ENCODE measurements at regions not wholly inside any gene's neighbourhood (a gene's known extent, or its start where the extent isn't known, plus 50 kb on each side); places are given as distances from the start of the nearest gene placed in this dataset.

GRCh38 chr1:96009831-96010434 lies 711.7 kb upstream of the PTBP2 start:
- H3K36me3 ChIP-seq (ENCODE audit: control insufficient read depth in 2 of 4, insufficient read depth in 4 of 4, low read length in 3 of 4), result peaks cover 0 to 3% (median 0%) of the 10 kb centered on the region in 4 experiments; a peak in 1 of 8 replicates
- WGBS, 2 experiments (ENCODE audit: extremely low coverage in 1 of 2, insufficient coverage in 1 of 2, insufficient read length in 1 of 2, insufficient replicate concordance in 2 of 2, low coverage in 1 of 2, low lambda C conversion rate in 2 of 2, missing lambda C conversion rate in 1 of 2), result 84% methylated on average over 3 of the region's 3 CpGs; no CpG with 5 or more reads in 1 of the 2 experiments
- H2BK15ac ChIP-seq (ENCODE audit: low read length), result no peak overlapping the region
- no peak overlapping the region for H2BK12ac ChIP-seq (ENCODE audit: low read depth, low read length)
- no peak overlapping the region for H3K56ac ChIP-seq (replicated peaks; ENCODE audit: insufficient read length, low read depth, low read length)
- H3K23me2 ChIP-seq (ENCODE audit: low read depth, low read length), result no peaks in the 10 kb centered on the region
- H3K27ac ChIP-seq (ENCODE audit: low read depth, low read length), result no peak overlapping the region
- no peaks in the 10 kb centered on the region for H3K79me2 ChIP-seq (ENCODE audit: control insufficient read depth in 1 of 2, insufficient read depth in 2 of 2, low read length in 2 of 2)
- H4K5ac ChIP-seq (ENCODE audit: insufficient read length, low read depth, low read length), result no peak overlapping the region
- H3K27me3 ChIP-seq (replicated peaks in 1 of 4; ENCODE audit: control insufficient read depth in 3 of 4, extremely low read depth in 1 of 4, insufficient read depth in 3 of 4, low read length in 3 of 4), result peaks cover 0 to 1% (median 0%) of the 10 kb centered on the region in 4 experiments; a peak in 1 of 7 replicates
- no peaks in the 10 kb centered on the region for H4K20me1 ChIP-seq (replicated peaks in 1 of 2; ENCODE audit: control insufficient read depth in 1 of 2, insufficient read depth in 2 of 2, low read length in 2 of 2)
- no peak overlapping the region for H3K4me3 ChIP-seq (ENCODE audit: extremely low read depth in 1 of 4, insufficient read depth in 2 of 4, low read depth in 3 of 4, low read length in 4 of 4)
- TF ChIP-seq RAD21 (IDR thresholded peaks at IDR 0.05 in 1 of 2, conservative IDR thresholded peaks at IDR 0.05 in 1 of 2; ENCODE audit: low read depth in 2 of 2, low read length in 2 of 2), result no peak
- TF ChIP-seq SRF (IDR thresholded peaks at IDR 0.05; ENCODE audit: low read depth, low read length), result no peak
- TF ChIP-seq POLR2AphosphoS5 (IDR thresholded peaks at IDR 0.05; ENCODE audit: low read depth, low read length), result no peak
- no peak for TF ChIP-seq NRF1 (IDR thresholded peaks at IDR 0.05; ENCODE audit: low read depth, low read length)
- H2BK120ac ChIP-seq (replicated peaks; ENCODE audit: low read depth, low read length), result no peak overlapping the region
- no peak overlapping the region for H3K4me2 ChIP-seq (ENCODE audit: insufficient read depth in 1 of 2, low read depth in 2 of 2, low read length in 2 of 2)
- DNase-seq (ENCODE audit: low read depth in 1 of 2, low spot score in 2 of 2) (no peak), FAIRE-seq (no peak)
- no peaks in the 10 kb centered on the region for H3K4me1 ChIP-seq (replicated peaks in 1 of 4; ENCODE audit: control insufficient read depth in 3 of 4, insufficient read depth in 4 of 4, low read length in 3 of 4)
- no peak overlapping the region for H2AFZ ChIP-seq (ENCODE audit: low read length)
- no peak overlapping the region for H3K14ac ChIP-seq (ENCODE audit: insufficient read length)
- no peak overlapping the region for H3K23ac ChIP-seq (ENCODE audit: insufficient read length)
- no peak overlapping the region for H3K18ac ChIP-seq (ENCODE audit: extremely low read depth, low read length)
- H3K9ac ChIP-seq (replicated peaks in 1 of 4; ENCODE audit: extremely low read depth in 1 of 4, low read depth in 3 of 4, low read length in 3 of 4), result no peak overlapping the region
- no peak overlapping the region for H2AK5ac ChIP-seq (ENCODE audit: low read depth, low read length)
- CTCF ChIA-PET (ENCODE audit: partially characterized antibody), result interaction anchor here (0.8 to 1.6 kb wide), 2 partner anchors 14 to 17 kb away, joined by 4 to 5 read pairs; no protein-coding TSS in a partner anchor
- H3K4ac ChIP-seq (replicated peaks; ENCODE audit: insufficient read length, low read depth, low read length), result no peak overlapping the region
- POLR2A ChIA-PET (ENCODE audit: partially characterized antibody), result no interaction called here
- no peak overlapping the region for H4K91ac ChIP-seq (replicated peaks; ENCODE audit: insufficient read length, low read length)
- no peak overlapping the region for H2BK5ac ChIP-seq (ENCODE audit: low read depth, low read length)
- 0 out of 4 replicates have a peak, but pooled peaks cover 0 to 2% of the 10 kb centered on the region in 2 experiments for H3K9me3 ChIP-seq (ENCODE audit: insufficient read depth in 2 of 2, low read depth in 1 of 2, low read length in 1 of 2)
- H4K8ac ChIP-seq (ENCODE audit: extremely low read depth, insufficient read depth, low read length), result no peak overlapping the region
- no peaks in the 10 kb centered on the region for H3K79me1 ChIP-seq (ENCODE audit: low read depth, low read length)
- no peak overlapping the region for H2BK20ac ChIP-seq (ENCODE audit: low read length)

Measured in H1 (cell line).